A673 (cell line): ENCODE measurements at regions not wholly inside any gene's neighbourhood (a gene's known extent, or its start where the extent isn't known, plus 50 kb on each side); places are given as distances from the start of the nearest gene placed in this dataset.

Source experiments
- BruUV-seq: library from RNA; stranded (reverse); fragments of 400-500 nt; replicated peaks from 2 replicates; lab custom pipeline; 2021; lab: Mats Ljungman, UMichigan
- CTCF ChIA-PET: fragments of 300-600 bp; sonication (Branson Sonifier 250); formaldehyde crosslinking; loops from one replicate; lab custom pipeline; 2022; ENCODE audit warnings: antibody characterized with exemption; lab: Charles Lee
- POLR2A ChIA-PET: fragments of 300-600 bp; sonication (Branson Sonifier 250); formaldehyde crosslinking; loops from one replicate; lab custom pipeline; 2022; ENCODE audit warnings: antibody characterized with exemption; ENCODE audit not compliant: low non-redundant PET; lab: Charles Lee
- DNase-seq: peaks from one replicate; pipeline ENCODE4 v3.0.0-alpha.2; 2015; ENCODE audit warnings: low spot score
- H3K27ac ChIP-seq: fragments of 200-600 bp; sonication (generic); 2 replicates; pipeline ENCODE4 v1.5.1; 2016; ENCODE audit warnings: mixed run types, low read depth, mild to moderate bottlenecking, mixed read lengths, antibody characterized with exemption, low read length; ENCODE audit not compliant: poor library complexity, severe bottlenecking
- H3K27me3 ChIP-seq: fragments of 200-600 bp; sonication (generic); replicated peaks from 2 replicates; pipeline ENCODE4 v1.6.1; 2017; ENCODE audit warnings: mixed run types, low read depth, mild to moderate bottlenecking, mixed read lengths, antibody characterized with exemption, low read length; ENCODE audit not compliant: insufficient read depth, poor library complexity
- H3K36me3 ChIP-seq: fragments of 200-600 bp; sonication (generic); 2 replicates; pipeline ENCODE4 v1.6.1; 2016; ENCODE audit warnings: mixed run types, mild to moderate bottlenecking, mixed read lengths, antibody characterized with exemption, low read length; ENCODE audit not compliant: insufficient read depth, poor library complexity, severe bottlenecking
- H3K4me1 ChIP-seq: fragments of 200-600 bp; sonication (generic); 2 replicates; pipeline ENCODE4 v1.6.1; 2017; ENCODE audit warnings: mixed run types, mild to moderate bottlenecking, mixed read lengths, antibody characterized with exemption, low read length; ENCODE audit not compliant: insufficient read depth, poor library complexity, severe bottlenecking
- H3K4me3 ChIP-seq: fragments of 200-600 bp; sonication (generic); 2 replicates; pipeline ENCODE4 v1.5.1; 2016; ENCODE audit warnings: low read depth, mixed run types, mild to moderate bottlenecking, mixed read lengths, low read length; ENCODE audit not compliant: poor library complexity, severe bottlenecking
- H3K9me3 ChIP-seq: fragments of 200-600 bp; sonication (generic); 2 replicates; pipeline ENCODE4 v1.6.1; 2016; ENCODE audit warnings: mixed run types, low read depth, mild to moderate bottlenecking, mixed read lengths, antibody characterized with exemption, low read length; ENCODE audit not compliant: poor library complexity, severe bottlenecking
- CTCF ChIP-seq: fragments of 300-800, 200-600 bp; sonication (generic); conservative IDR thresholded peaks from 2 replicates; pipeline ENCODE4 v1.5.1; 2017; ENCODE audit warnings: low read depth, mild to moderate bottlenecking, antibody characterized with exemption, low read length, moderate library complexity, mixed read lengths
- EZH2 ChIP-seq: fragments of 200-600 bp; sonication (generic); IDR thresholded peaks from 2 replicates; pipeline ENCODE4 v1.6.1; 2017; ENCODE audit warnings: borderline replicate concordance, low read depth, mild to moderate bottlenecking, mixed read lengths, antibody characterized with exemption, low read length; ENCODE audit not compliant: poor library complexity, severe bottlenecking
- intact Hi-C: fragments of 100-400 bp; cut with micrococcal nuclease; formaldehyde crosslinking; loops from one replicate; pipeline ENCODE4 v1.10.0; 2022; ENCODE audit not compliant: unreplicated experiment

- no peak overlapping the region for H3K27ac ChIP-seq
- H3K9me3 ChIP-seq, result no peaks in the 10 kb centered on the region
- intact Hi-C loops, result no loop called here
- no peaks in the 10 kb centered on the region for H3K36me3 ChIP-seq
- H3K4me3 ChIP-seq, result no peak overlapping the region
- DNase-seq, result no peak
- CTCF ChIA-PET, result no interaction called here
- POLR2A ChIA-PET, result no interaction called here
- H3K27me3 ChIP-seq, result peaks cover 9% of the 10 kb centered on the region
- TF ChIP-seq CTCF (no peak), EZH2 (no peak)
- no peaks in the 10 kb centered on the region for H3K4me1 ChIP-seq
- no TSS peak for BruUV-seq
These were observed 113.4 kb downstream of the HLX start for GRCh38 chr1:220992705-220993052.

GRCh38 chr1:220994671-220995070, 115.4 kb downstream of the HLX start:
- no TSS peak for BruUV-seq
- H3K27ac ChIP-seq, result no peak overlapping the region
- intact Hi-C loops, result no loop called here
- TF ChIP-seq CTCF (no peak), EZH2 (no peak)
- ChIA-PET CTCF (no interaction called here), POLR2A (no interaction called here)
- H3K36me3 ChIP-seq, result no peaks in the 10 kb centered on the region
- DNase-seq, result no peak
- H3K4me1 ChIP-seq, result no peaks in the 10 kb centered on the region
- H3K27me3 ChIP-seq, result peaks cover 9% of the 10 kb centered on the region
- no peaks in the 10 kb centered on the region for H3K9me3 ChIP-seq
- no peak overlapping the region for H3K4me3 ChIP-seq

GRCh38 chr1:220997791-220998190, 118.5 kb downstream of the HLX start:
- Histone ChIP-seq H3K4me3 (no peak overlapping the region), H3K27ac (no peak overlapping the region), H3K27me3 (no peaks in the 10 kb centered on the region), H3K36me3 (no peaks in the 10 kb centered on the region), H3K9me3 (no peaks in the 10 kb centered on the region), H3K4me1 (no peaks in the 10 kb centered on the region)
- CTCF ChIA-PET, result no interaction called here
- intact Hi-C loops, result no loop called here
- no peak for TF ChIP-seq CTCF
- TF ChIP-seq EZH2, result no peak
- no peak for DNase-seq
- no TSS peak for BruUV-seq
- POLR2A ChIA-PET, result no interaction called here
